Gastrocnemius medialis (tissue), 4 donors: ENCODE measurements at regions not wholly inside any gene's neighbourhood (a gene's known extent, or its start where the extent isn't known, plus 50 kb on each side); places are given as distances from the start of the nearest gene placed in this dataset.

Source experiments
- ATAC-seq, 2 donors: fragments of 150-250 bp; one replicate each; pipeline ENCODE4 v1.9.1; 2016
- DNase-seq, 2 donors: peaks; one replicate each; pipeline ENCODE4 v3.0.0-alpha.2; 2019
- H3K27ac ChIP-seq, 4 donors: fragments of 200-600 bp; sonication (generic); 1 replicate in 1 of 4; 2 replicates in 3 of 4; pipeline ENCODE4 v1.5.1; 2016 to 2018; ENCODE audit warnings: mild to moderate bottlenecking in 2 of 4, moderate library complexity in 1 of 4
- H3K27me3 ChIP-seq, 3 donors: fragments of 200-600 bp; sonication (generic) in 2 of 3; 1 replicate in 1 of 3; 2 replicates in 2 of 3; pipeline versions ENCODE4 v1.5.1 to v1.6.0; 2016 to 2019; ENCODE audit warnings: mild to moderate bottlenecking in 1 of 3, moderate library complexity in 1 of 3
- H3K36me3 ChIP-seq, 2 donors: fragments of 200-600 bp; sonication (generic) in 1 of 2; one replicate each; pipeline ENCODE4 v1.5.1; 2017 to 2018
- H3K4me1 ChIP-seq, 2 donors: fragments of 200-600 bp; sonication (generic) in 1 of 2; one replicate each; pipeline ENCODE4 v1.5.1; 2016 to 2017; ENCODE audit warnings: mild to moderate bottlenecking in 2 of 2
- H3K4me3 ChIP-seq, 4 donors: fragments of 200-600 bp; sonication (generic) in 3 of 4; 1 replicate in 1 of 4; 2 replicates in 3 of 4; pipeline ENCODE4 v1.5.1; 2016 to 2019; ENCODE audit warnings: mild to moderate bottlenecking in 2 of 4
- H3K9me3 ChIP-seq, 3 donors: fragments of 200-600 bp; sonication (generic) in 2 of 3; 1 replicate in 1 of 3; 2 replicates in 2 of 3; pipeline ENCODE4 v1.5.1; 2016 to 2019
- CTCF ChIP-seq, 5 experiments: fragments of 450-650 bp in 3 of 5; fragments of 200-600 bp in 2 of 5; sonication (generic) in 2 of 5; IDR thresholded peaks in 4 of 5; conservative IDR thresholded peaks in 1 of 5; 1 replicate in 4 of 5; 2 replicates in 1 of 5; pipeline ENCODE4 v1.5.1; 2016 to 2019; ENCODE audit warnings: antibody characterized with exemption in 5 of 5, mild to moderate bottlenecking in 3 of 5, moderate library complexity in 3 of 5
- POLR2A ChIP-seq, 2 donors: fragments of 450-650 bp; IDR thresholded peaks; one replicate each; pipeline ENCODE4 v1.6.1; 2017; ENCODE audit warnings: antibody characterized with exemption in 2 of 2, mild to moderate bottlenecking in 2 of 2, moderate library complexity in 2 of 2
- in situ Hi-C, 4 donors: fragments of 200-750 bp; cut with MboI; loops; one replicate each; pipeline versions ENCODE4 v1.15.0 to v1.8.0; 2017; ENCODE audit warnings: low sequenced_read_pairs in 4 of 4
- intact Hi-C: fragments of 100-400 bp; cut with DNase I; formaldehyde crosslinking; loops from one replicate; pipeline ENCODE4 v1.15.1; 2023; ENCODE audit warnings: low total_unique reads

- Histone ChIP-seq H3K36me3 (no peaks in the 10 kb centered on the region), H3K27me3 (no peaks in the 10 kb centered on the region), H3K27ac (no peak overlapping the region), H3K4me3 (no peak overlapping the region), H3K4me1 (no peaks in the 10 kb centered on the region), H3K9me3 (no peaks in the 10 kb centered on the region)
- intact Hi-C loops (no loop called here), in situ Hi-C loops (no loop called here)
- DNase-seq (no peak), ATAC-seq (no peak)
- no peak for TF ChIP-seq POLR2A (IDR thresholded peaks at IDR 0.05)
- no peak for TF ChIP-seq CTCF (IDR thresholded peaks at IDR 0.05 in 4 of 5, conservative IDR thresholded peaks at IDR 0.05 in 1 of 5)
These were observed 1282.2 kb upstream of the USP15 start for GRCh38 chr12:60977966-60978365.

DNA sequence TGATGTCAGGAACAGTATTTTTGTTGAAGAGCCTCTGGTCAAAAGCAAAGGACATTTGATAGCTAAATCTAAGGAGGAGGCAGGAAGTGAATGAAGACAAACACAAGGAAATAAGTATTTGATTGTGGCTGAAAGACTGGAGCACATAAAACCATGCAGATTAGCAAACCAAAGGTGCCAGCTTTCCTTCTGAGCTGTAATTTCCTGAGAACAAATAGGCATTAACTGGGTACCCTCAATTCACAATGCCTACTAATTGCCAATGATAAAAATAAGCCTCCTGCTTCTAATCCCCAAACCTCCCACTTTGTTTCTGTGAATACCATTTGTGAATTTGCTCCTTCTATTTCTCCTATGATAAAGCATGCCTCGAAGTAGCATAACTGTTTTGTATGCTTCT is 1279.6 kb upstream of the USP15 start:
- intact Hi-C loops (no loop called here), in situ Hi-C loops (no loop called here)
- Histone ChIP-seq H3K4me1 (no peaks in the 10 kb centered on the region), H3K9me3 (no peaks in the 10 kb centered on the region), H3K27me3 (no peaks in the 10 kb centered on the region), H3K36me3 (no peaks in the 10 kb centered on the region), H3K27ac (no peak overlapping the region), H3K4me3 (no peak overlapping the region)
- ATAC-seq (no peak), DNase-seq (no peak)
- TF ChIP-seq CTCF (IDR thresholded peaks at IDR 0.05 in 4 of 5, conservative IDR thresholded peaks at IDR 0.05 in 1 of 5) (no peak), POLR2A (IDR thresholded peaks at IDR 0.05) (no peak)

- Histone ChIP-seq H3K27ac (no peak overlapping the region), H3K27me3 (no peaks in the 10 kb centered on the region), H3K4me1 (no peaks in the 10 kb centered on the region), H3K9me3 (no peaks in the 10 kb centered on the region), H3K4me3 (no peak overlapping the region), H3K36me3 (no peaks in the 10 kb centered on the region)
- no peak for DNase-seq
- TF ChIP-seq CTCF (IDR thresholded peaks at IDR 0.05 in 4 of 5, conservative IDR thresholded peaks at IDR 0.05 in 1 of 5) (no peak), POLR2A (IDR thresholded peaks at IDR 0.05) (no peak)
- ATAC-seq = no peak
- in situ Hi-C loops (no loop called here), intact Hi-C loops (no loop called here)
These were observed 1278.7 kb upstream of the USP15 start for GRCh38 chr12:60981473-60981872.

GRCh38 chr12:60992087-60992486 is 1268.1 kb upstream of the USP15 start:
- no peak for TF ChIP-seq POLR2A (IDR thresholded peaks at IDR 0.05)
- in situ Hi-C loops (no loop called here), intact Hi-C loops (no loop called here)
- no peaks in the 10 kb centered on the region for H3K36me3 ChIP-seq
- H3K27ac ChIP-seq = no peak overlapping the region
- DNase-seq (no peak), ATAC-seq (no peak)
- no peaks in the 10 kb centered on the region for H3K9me3 ChIP-seq
- H3K4me1 ChIP-seq = no peaks in the 10 kb centered on the region
- no peak overlapping the region for H3K4me3 ChIP-seq
- H3K27me3 ChIP-seq = no peaks in the 10 kb centered on the region

DNA sequence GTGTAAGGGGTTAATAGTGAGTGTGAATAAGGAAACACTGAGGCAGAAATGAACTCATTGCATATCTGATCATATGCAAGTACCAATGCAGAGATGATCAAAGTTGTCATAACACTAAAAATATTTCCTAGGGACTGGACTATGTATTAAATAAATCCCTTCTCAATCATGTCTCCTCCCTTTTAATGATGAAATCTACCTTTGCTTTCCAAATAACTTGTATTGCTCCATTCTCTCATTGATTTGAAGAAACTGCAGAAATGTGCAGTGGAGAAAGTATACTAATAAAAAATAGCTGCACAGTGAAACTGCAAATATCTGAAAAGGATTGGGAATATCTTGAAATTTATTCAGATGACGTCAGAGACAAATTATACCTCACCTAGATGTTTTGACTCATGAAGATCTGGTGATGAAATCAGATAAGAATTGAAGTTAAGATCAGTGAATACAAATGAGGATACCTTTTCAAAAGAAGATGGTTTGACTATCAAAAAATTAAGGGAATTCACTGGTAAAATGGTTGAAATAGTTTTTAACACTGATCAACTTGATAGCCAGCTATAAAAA is 1264.9 kb upstream of the USP15 start:
- intact Hi-C loops (no loop called here), in situ Hi-C loops (no loop called here)
- no peaks in the 10 kb centered on the region for H3K9me3 ChIP-seq
- no peaks in the 10 kb centered on the region for H3K36me3 ChIP-seq
- H3K4me1 ChIP-seq = no peaks in the 10 kb centered on the region
- no peak overlapping the region for H3K27ac ChIP-seq
- no peaks in the 10 kb centered on the region for H3K27me3 ChIP-seq
- TF ChIP-seq POLR2A (IDR thresholded peaks at IDR 0.05) (no peak), CTCF (IDR thresholded peaks at IDR 0.05 in 4 of 5, conservative IDR thresholded peaks at IDR 0.05 in 1 of 5) (no peak)
- DNase-seq = no peak
- no peak overlapping the region for H3K4me3 ChIP-seq
- ATAC-seq = no peak
